Osteoblast (primary cell): ENCODE measurements at regions not wholly inside any gene's neighbourhood (a gene's known extent, or its start where the extent isn't known, plus 50 kb on each side); places are given as distances from the start of the nearest gene placed in this dataset.

ENCODE experiments used
- DNase-seq: peaks from one replicate; pipeline ENCODE4 v3.0.0; 2011; ENCODE audit warnings: low spot score, mixed read lengths; ENCODE audit not compliant: insufficient read length; ENCODE audit errors: missing footprints
- H2AFZ ChIP-seq: 2 replicates; pipeline ENCODE4 v1.6.0; 2011; ENCODE audit warnings: mild to moderate bottlenecking, low read length
- H3K27ac ChIP-seq: 2 replicates; pipeline ENCODE4 v1.5.1; 2011; ENCODE audit warnings: mild to moderate bottlenecking, low read depth, low read length, moderate library complexity
- H3K27me3 ChIP-seq: 2 replicates; pipeline ENCODE4 v1.6.0; 2012; ENCODE audit warnings: mild to moderate bottlenecking, control low read depth, inconsistent platforms, low read length, moderate library complexity; ENCODE audit not compliant: insufficient read depth
- H3K36me3 ChIP-seq: 2 replicates; pipeline ENCODE4 v1.5.1; 2011; ENCODE audit warnings: mild to moderate bottlenecking, low read length, control low read depth, moderate library complexity; ENCODE audit not compliant: insufficient read depth
- H3K4me1 ChIP-seq: 2 replicates; pipeline ENCODE4 v1.5.1; 2011; ENCODE audit warnings: mild to moderate bottlenecking, low read length, control low read depth, moderate library complexity; ENCODE audit not compliant: insufficient read depth
- H3K4me2 ChIP-seq: 2 replicates; pipeline ENCODE4 v1.6.0; 2011; ENCODE audit warnings: mild to moderate bottlenecking, low read length; ENCODE audit not compliant: insufficient read depth
- H3K4me3 ChIP-seq: fragments of 200-600 bp; sonication (generic); 3 replicates; pipeline ENCODE4 v1.5.1; 2012; ENCODE audit warnings: mild to moderate bottlenecking, low read length, inconsistent platforms; ENCODE audit not compliant: insufficient read depth
- H3K79me2 ChIP-seq: 2 replicates; pipeline ENCODE4 v1.6.0; 2012; ENCODE audit warnings: mild to moderate bottlenecking, low read length, control low read depth, inconsistent platforms; ENCODE audit not compliant: insufficient read depth
- H3K9me3 ChIP-seq: 2 replicates; pipeline ENCODE4 v1.5.1; 2011; ENCODE audit warnings: low read depth, low read length, control low read depth
- H4K20me1 ChIP-seq: 2 replicates; pipeline ENCODE4 v1.6.0; 2012; ENCODE audit warnings: mild to moderate bottlenecking, low read length, control low read depth; ENCODE audit not compliant: insufficient read depth
- CTCF ChIP-seq: IDR thresholded peaks from 2 replicates; pipeline ENCODE4 v1.5.1; 2011; ENCODE audit warnings: mild to moderate bottlenecking, low read depth, low read length, moderate library complexity; ENCODE audit errors: extremely low read depth

DNA sequence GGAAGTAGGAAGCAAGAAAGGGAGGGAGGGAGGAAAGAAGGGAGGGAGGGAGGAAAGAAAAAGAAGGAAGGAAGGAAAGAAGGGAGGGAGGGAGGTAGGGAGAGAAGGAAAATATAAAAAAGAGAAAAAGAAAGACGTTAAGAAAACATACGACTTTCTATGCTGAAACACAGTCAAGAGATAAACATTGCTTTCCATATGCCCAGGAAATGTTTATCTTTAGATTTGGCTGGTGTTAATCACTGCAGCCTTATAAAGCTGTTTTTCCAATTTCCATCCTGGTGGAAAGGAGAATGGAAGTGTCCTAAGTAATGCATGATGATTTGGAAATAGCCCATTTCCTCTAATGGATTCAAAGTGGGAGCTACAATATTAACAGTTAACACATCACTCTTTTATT is 524.3 kb downstream of the MTRR start:
- Histone ChIP-seq H3K4me2 (no peak overlapping the region), H3K4me1 (no peaks in the 10 kb centered on the region), H3K27me3 (no peaks in the 10 kb centered on the region), H3K79me2 (no peaks in the 10 kb centered on the region), H2AFZ (no peak overlapping the region), H4K20me1 (no peaks in the 10 kb centered on the region), H3K27ac (no peak overlapping the region), H3K36me3 (no peaks in the 10 kb centered on the region), H3K4me3 (no peak overlapping the region), H3K9me3 (no peaks in the 10 kb centered on the region)
- no peak for DNase-seq
- TF ChIP-seq CTCF, result no peak

- no peak overlapping the region for H2AFZ ChIP-seq
- no peaks in the 10 kb centered on the region for H3K4me1 ChIP-seq
- H3K4me3 ChIP-seq, result no peak overlapping the region
- no peak for DNase-seq
- no peak for TF ChIP-seq CTCF
- no peaks in the 10 kb centered on the region for H3K27me3 ChIP-seq
- H3K79me2 ChIP-seq, result no peaks in the 10 kb centered on the region
- no peak overlapping the region for H3K27ac ChIP-seq
- H4K20me1 ChIP-seq, result no peaks in the 10 kb centered on the region
- no peaks in the 10 kb centered on the region for H3K9me3 ChIP-seq
- H3K4me2 ChIP-seq, result no peak overlapping the region
- H3K36me3 ChIP-seq, result no peaks in the 10 kb centered on the region
Measured at GRCh38 chr5:8394965-8395364, 526.0 kb downstream of the MTRR start.

GRCh38 chr5:8396246-8396645 is 527.3 kb downstream of the MTRR start:
- TF ChIP-seq CTCF, result no peak
- H2AFZ ChIP-seq, result no peak overlapping the region
- no peaks in the 10 kb centered on the region for H3K36me3 ChIP-seq
- H3K4me2 ChIP-seq, result no peak overlapping the region
- no peaks in the 10 kb centered on the region for H3K4me1 ChIP-seq
- H4K20me1 ChIP-seq, result no peaks in the 10 kb centered on the region
- H3K27me3 ChIP-seq, result no peaks in the 10 kb centered on the region
- DNase-seq, result no peak
- no peaks in the 10 kb centered on the region for H3K79me2 ChIP-seq
- H3K9me3 ChIP-seq, result no peaks in the 10 kb centered on the region
- no peak overlapping the region for H3K27ac ChIP-seq
- no peak overlapping the region for H3K4me3 ChIP-seq

DNA sequence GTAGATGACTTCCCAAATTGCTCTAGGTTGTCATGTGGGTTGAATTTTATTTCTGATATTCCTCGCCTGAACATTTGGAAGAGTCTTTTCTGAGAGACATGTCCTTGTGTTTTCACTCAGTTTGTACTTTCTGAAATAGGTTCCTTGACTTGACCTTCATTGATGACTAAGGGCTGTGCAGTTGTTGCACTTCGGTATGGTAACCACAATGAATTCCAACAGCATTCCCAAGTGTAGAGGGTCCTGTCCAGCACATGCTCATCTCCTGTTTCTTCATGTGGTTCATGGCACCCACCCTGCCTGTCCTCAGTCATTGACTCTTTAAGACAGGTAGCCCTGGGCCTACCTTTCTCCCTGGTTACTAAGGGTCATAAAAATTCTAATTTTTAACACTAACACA is 527.8 kb downstream of the MTRR start:
- Histone ChIP-seq H3K27ac (no peak overlapping the region), H3K9me3 (no peaks in the 10 kb centered on the region), H3K4me2 (no peak overlapping the region), H3K79me2 (no peaks in the 10 kb centered on the region), H3K4me1 (no peaks in the 10 kb centered on the region), H3K36me3 (no peaks in the 10 kb centered on the region), H3K27me3 (no peaks in the 10 kb centered on the region), H4K20me1 (no peaks in the 10 kb centered on the region), H2AFZ (no peak overlapping the region), H3K4me3 (no peak overlapping the region)
- no peak for DNase-seq
- no peak for TF ChIP-seq CTCF
